H1 (cell line): ENCODE measurements at regions not wholly inside any gene's neighbourhood (a gene's known extent, or its start where the extent isn't known, plus 50 kb on each side); places are given as distances from the start of the nearest gene placed in this dataset.

Experiments
- CTCF ChIA-PET: fragments of 300-600 bp; sonication (Branson Sonifier 250); formaldehyde crosslinking; loops from one replicate; lab custom pipeline; 2021; ENCODE audit not compliant: partially characterized antibody; lab: Charles Lee
- POLR2A ChIA-PET: fragments of 300-600 bp; sonication (Branson Sonifier 250); formaldehyde crosslinking; loops from one replicate; lab custom pipeline; 2021; ENCODE audit warnings: inconsistent platforms; ENCODE audit not compliant: partially characterized antibody; lab: Charles Lee
- DNase-seq, 2 experiments: peaks; one replicate each; pipeline versions ENCODE4 v3.0.0 to v3.0.0-alpha.2; 2010 to 2022; ENCODE audit warnings: low spot score in 2 of 2, low read depth in 1 of 2, mixed read lengths in 1 of 2
- FAIRE-seq: peaks from 2 replicates; lab custom pipeline; 2011; peaks lifted over from hg19 to GRCh38; lab: Jason Lieb, UNC
- H2AFZ ChIP-seq: 2 replicates; pipeline ENCODE4 v1.8.1; 2012; ENCODE audit warnings: low read length, inconsistent platforms
- H2AK5ac ChIP-seq: 2 replicates; pipeline ENCODE4 v1.6.1; 2013; ENCODE audit warnings: low read depth, low read length
- H2BK120ac ChIP-seq: replicated peaks from 2 replicates; pipeline ENCODE3; 2013; ENCODE audit warnings: low read depth, low read length, inconsistent platforms
- H2BK12ac ChIP-seq: 2 replicates; pipeline ENCODE4 v1.6.1; 2013; ENCODE audit warnings: low read depth, low read length
- H2BK15ac ChIP-seq: 2 replicates; pipeline ENCODE4 v1.6.1; 2013; ENCODE audit warnings: low read length
- H2BK20ac ChIP-seq: 2 replicates; pipeline ENCODE4 v1.6.1; 2013; ENCODE audit warnings: low read length
- H2BK5ac ChIP-seq: 2 replicates; pipeline ENCODE4 v1.6.1; 2013; ENCODE audit warnings: low read depth, low read length
- H3K14ac ChIP-seq: 2 replicates; pipeline ENCODE4 v1.6.1; 2013; ENCODE audit warnings: inconsistent platforms; ENCODE audit not compliant: insufficient read length
- H3K18ac ChIP-seq: 2 replicates; pipeline ENCODE4 v1.6.1; 2013; ENCODE audit warnings: low read length; ENCODE audit errors: extremely low read depth
- H3K23ac ChIP-seq: 2 replicates; pipeline ENCODE4 v1.6.1; 2013; ENCODE audit warnings: inconsistent platforms; ENCODE audit not compliant: insufficient read length
- H3K23me2 ChIP-seq: 2 replicates; pipeline ENCODE4 v1.6.1; 2013; ENCODE audit warnings: low read depth, low read length
- H3K27ac ChIP-seq: 2 replicates; pipeline ENCODE4 v1.6.1; 2011; ENCODE audit warnings: low read depth, low read length, inconsistent platforms
- H3K27me3 ChIP-seq, 4 experiments: replicated peaks in 1 of 4; 1 replicate in 1 of 4; 2 replicates in 3 of 4; pipeline versions ENCODE4 v1.6.1 to v1.8.1; 2011 to 2013; ENCODE audit warnings: low read length in 3 of 4, mild to moderate bottlenecking in 3 of 4, inconsistent platforms in 2 of 4, mixed read lengths in 2 of 4, moderate library complexity in 1 of 4; ENCODE audit not compliant: control insufficient read depth in 3 of 4, insufficient read depth in 3 of 4; ENCODE audit errors: extremely low read depth in 1 of 4
- H3K36me3 ChIP-seq, 4 experiments: 2 replicates each; pipeline versions ENCODE4 v1.6.1 to v1.8.1; 2011 to 2013; ENCODE audit warnings: mild to moderate bottlenecking in 4 of 4, low read length in 3 of 4, moderate library complexity in 2 of 4, control low read depth in 1 of 4, inconsistent platforms in 1 of 4; ENCODE audit not compliant: insufficient read depth in 4 of 4, control insufficient read depth in 2 of 4
- H3K4ac ChIP-seq: replicated peaks from 2 replicates; pipeline ENCODE3; 2013; ENCODE audit warnings: low read length, low read depth, mixed read lengths, inconsistent platforms; ENCODE audit not compliant: insufficient read length
- H3K4me1 ChIP-seq, 4 experiments: replicated peaks in 1 of 4; 1 replicate in 1 of 4; 2 replicates in 3 of 4; pipeline versions ENCODE4 v1.6.1 to v1.8.1; 2011 to 2013; ENCODE audit warnings: low read length in 3 of 4, inconsistent platforms in 2 of 4, mixed read lengths in 1 of 4; ENCODE audit not compliant: insufficient read depth in 4 of 4, control insufficient read depth in 3 of 4
- H3K4me2 ChIP-seq, 2 experiments: 2 replicates each; pipeline versions ENCODE4 v1.6.1 to v1.8.1; 2011 to 2013; ENCODE audit warnings: low read depth in 2 of 2, low read length in 2 of 2, control low read depth in 1 of 2, inconsistent platforms in 1 of 2, mild to moderate bottlenecking in 1 of 2; ENCODE audit not compliant: insufficient read depth in 1 of 2
- H3K4me3 ChIP-seq, 4 experiments: fragments of 200-600, 300-600 bp in 1 of 4; sonication (generic), shearing (Covaris generic), sonication (Bioruptor Twin) in 1 of 4; 2 replicates each; pipeline versions ENCODE4 v1.5.1 to v1.8.1; 2011 to 2016; ENCODE audit warnings: low read length in 4 of 4, low read depth in 3 of 4, control low read depth in 2 of 4, inconsistent platforms in 2 of 4, mild to moderate bottlenecking in 2 of 4, mixed read lengths in 1 of 4, moderate library complexity in 1 of 4; ENCODE audit not compliant: insufficient read depth in 2 of 4; ENCODE audit errors: extremely low read depth in 1 of 4
- H3K56ac ChIP-seq: replicated peaks from 2 replicates; pipeline ENCODE3; 2013; ENCODE audit warnings: low read depth, mild to moderate bottlenecking, mixed read lengths, low read length, inconsistent platforms; ENCODE audit not compliant: insufficient read length
- H3K79me1 ChIP-seq: 2 replicates; pipeline ENCODE4 v1.6.1; 2013; ENCODE audit warnings: low read depth, low read length, control low read depth
- H3K79me2 ChIP-seq, 2 experiments: 2 replicates each; pipeline versions ENCODE4 v1.6.1 to v1.8.1; 2012 to 2013; ENCODE audit warnings: low read length in 2 of 2, mild to moderate bottlenecking in 2 of 2, inconsistent platforms in 1 of 2; ENCODE audit not compliant: insufficient read depth in 2 of 2, control insufficient read depth in 1 of 2
- H3K9ac ChIP-seq, 4 experiments: replicated peaks in 1 of 4; 1 replicate in 1 of 4; 2 replicates in 3 of 4; pipeline versions ENCODE4 v1.6.1 to v1.8.1; 2011 to 2013; ENCODE audit warnings: low read depth in 3 of 4, low read length in 3 of 4, control low read depth in 2 of 4, mild to moderate bottlenecking in 2 of 4, moderate library complexity in 2 of 4, inconsistent platforms in 1 of 4; ENCODE audit errors: extremely low read depth in 1 of 4
- H3K9me3 ChIP-seq, 2 experiments: 2 replicates each; pipeline versions ENCODE4 v1.6.1 to v1.8.1; 2012 to 2013; ENCODE audit warnings: mild to moderate bottlenecking in 2 of 2, moderate library complexity in 2 of 2, control low read depth in 1 of 2, inconsistent platforms in 1 of 2, low read depth in 1 of 2, low read length in 1 of 2, mixed read lengths in 1 of 2; ENCODE audit not compliant: insufficient read depth in 2 of 2
- H4K20me1 ChIP-seq, 2 experiments: replicated peaks in 1 of 2; 2 replicates each; pipeline versions ENCODE3 to v1.8.1; 2011 to 2013; ENCODE audit warnings: inconsistent platforms in 2 of 2, low read length in 2 of 2, mild to moderate bottlenecking in 1 of 2; ENCODE audit not compliant: insufficient read depth in 2 of 2, control insufficient read depth in 1 of 2
- H4K5ac ChIP-seq: 2 replicates; pipeline ENCODE4 v1.6.1; 2013; ENCODE audit warnings: low read length, low read depth, mixed read lengths, inconsistent platforms; ENCODE audit not compliant: insufficient read length
- H4K8ac ChIP-seq: 2 replicates; pipeline ENCODE4 v1.8.0; 2013; ENCODE audit warnings: mild to moderate bottlenecking, moderate library complexity, low read length, inconsistent platforms; ENCODE audit not compliant: insufficient read depth; ENCODE audit errors: extremely low read depth
- H4K91ac ChIP-seq: replicated peaks from 2 replicates; pipeline ENCODE3; 2013; ENCODE audit warnings: low read length, mixed read lengths, inconsistent platforms; ENCODE audit not compliant: insufficient read length
- FOSL1 ChIP-seq: IDR thresholded peaks from 2 replicates; pipeline ENCODE4 v1.6.1; 2011; ENCODE audit warnings: mild to moderate bottlenecking, low read depth, low read length, moderate library complexity; ENCODE audit not compliant: insufficient read depth
- GTF2F1 ChIP-seq: IDR thresholded peaks from 2 replicates; pipeline ENCODE4 v1.6.1; 2012; ENCODE audit warnings: low read depth, low read length, improper control_type of control experiment, borderline replicate concordance
- KDM1A ChIP-seq: fragments of 200-600, 300-600 bp; sonication (generic); IDR thresholded peaks from 2 replicates; pipeline ENCODE4 v1.7.1; 2016; ENCODE audit warnings: mild to moderate bottlenecking, low read length, borderline replicate concordance
- RAD21 ChIP-seq, 2 experiments: IDR thresholded peaks in 1 of 2; conservative IDR thresholded peaks in 1 of 2; 2 replicates each; pipeline ENCODE4 v1.6.1; 2011; ENCODE audit warnings: low read depth in 2 of 2, low read length in 2 of 2, improper control_type of control experiment in 1 of 2, inconsistent platforms in 1 of 2, mild to moderate bottlenecking in 1 of 2, moderate library complexity in 1 of 2
- SP1 ChIP-seq: IDR thresholded peaks from 2 replicates; pipeline ENCODE4 v1.6.1; 2011; ENCODE audit warnings: low read depth, low read length
- WGBS, 2 experiments: shearing (Covaris generic) in 1 of 2; methylation state at CpG; one replicate each; pipeline versions ENCODE4 v1.1.6 to v1.1.7; 2013 to 2015; ENCODE audit warnings: low lambda C conversion rate in 2 of 2, mixed read lengths in 2 of 2, inconsistent platforms in 1 of 2, low coverage in 1 of 2, missing lambda C conversion rate in 1 of 2; ENCODE audit not compliant: insufficient replicate concordance in 2 of 2, insufficient coverage in 1 of 2, insufficient read length in 1 of 2; ENCODE audit errors: extremely low coverage in 1 of 2, missing lambda C conversion rate in 1 of 2; 5-methylcytosine and 5-hydroxymethylcytosine counted together

GRCh38 chr11:114857281-114857680 is 179.0 kb downstream of the NXPE2 start (continued):
- TF ChIP-seq SP1, result no peak

- H3K4me3 ChIP-seq, result no peak overlapping the region
- no peak overlapping the region for H3K9ac ChIP-seq
- no peak overlapping the region for H4K5ac ChIP-seq
- ChIA-PET CTCF (interaction anchor here (0.5 to 2.7 kb wide), 3 partner anchors 13 to 90 kb away, joined by 3 to 12 read pairs (median 3); no protein-coding TSS in a partner anchor), POLR2A (no interaction called here)
- no peak overlapping the region for H3K27ac ChIP-seq
- H2AFZ ChIP-seq, result no peak overlapping the region
- H3K4me1 ChIP-seq, result no peaks in the 10 kb centered on the region
- WGBS, 2 experiments, result 90% methylated on average over 2 of the region's 2 CpGs; no CpG with 5 or more reads in 1 of the 2 experiments
- no peaks in the 10 kb centered on the region; a peak in 1 of 7 replicates for H3K27me3 ChIP-seq
- H3K18ac ChIP-seq, result no peak overlapping the region
- H4K20me1 ChIP-seq, result no peaks in the 10 kb centered on the region
- H4K8ac ChIP-seq, result no peak overlapping the region
- FAIRE-seq, result no peak
- no peak overlapping the region for H3K14ac ChIP-seq
- H3K23me2 ChIP-seq, result no peaks in the 10 kb centered on the region
- H3K79me1 ChIP-seq, result no peaks in the 10 kb centered on the region
- no peak overlapping the region for H3K4ac ChIP-seq
- H3K79me2 ChIP-seq, result no peaks in the 10 kb centered on the region
- H3K36me3 ChIP-seq, result no peaks in the 10 kb centered on the region
- no peak overlapping the region for H2BK20ac ChIP-seq
- no peak overlapping the region for H2AK5ac ChIP-seq
- no peak overlapping the region for H3K56ac ChIP-seq
- no peak overlapping the region for H2BK12ac ChIP-seq
- H2BK15ac ChIP-seq, result no peak overlapping the region
- H3K9me3 ChIP-seq, result no peaks in the 10 kb centered on the region
- H4K91ac ChIP-seq, result no peak overlapping the region
- no peak for DNase-seq
- H2BK120ac ChIP-seq, result no peak overlapping the region
- no peak overlapping the region for H2BK5ac ChIP-seq
- H3K23ac ChIP-seq, result no peak overlapping the region
- no peak overlapping the region for H3K4me2 ChIP-seq
- TF ChIP-seq KDM1A (no peak), RAD21 (IDR thresholded peaks at IDR 0.05 in 1 of 2, conservative IDR thresholded peaks at IDR 0.05 in 1 of 2; ENCODE audit: low read depth in 2 of 2, low read length in 2 of 2) (no peak), GTF2F1 (no peak), FOSL1 (no peak)
Observed at GRCh38 chr11:114864896-114865295, 186.6 kb downstream of the NXPE2 start.
